CD4-positive, alpha-beta T cell treated with Interleukin-4 for 4 hours (primary cell): ENCODE measurements at regions not wholly inside any gene's neighbourhood (a gene's known extent, or its start where the extent isn't known, plus 50 kb on each side); places are given as distances from the start of the nearest gene placed in this dataset.
"Not testable (repeated sequence)": the region's sequence is repeated elsewhere in the genome, so short reads cannot be mapped to it uniquely, and the experiment has no call there.

Source experiments
- DNase-seq: peaks from one replicate; pipeline ENCODE4 v3.0.0-alpha.2; 2020

GRCh38 chr6:100322886-100323285 lies 141.8 kb downstream of the SIM1 start:
- DNase-seq, result no peak

- no peak for DNase-seq
Observed at GRCh38 chr6:100320686-100321085, 144.0 kb downstream of the SIM1 start.

- DNase-seq, result no peak
Observed at GRCh38 chr6:100317031-100317430, 147.7 kb downstream of the SIM1 start.

GRCh38 chr6:100314186-100314585 lies 150.5 kb downstream of the SIM1 start:
- DNase-seq, result no peak

- no peak for DNase-seq
Observed at GRCh38 chr6:100311707-100312251, 152.9 kb downstream of the SIM1 start.

- no peak for DNase-seq
Observed at GRCh38 chr6:100309174-100309573, 155.5 kb downstream of the SIM1 start.

- DNase-seq, result no peak
Observed at GRCh38 chr6:100307561-100307960, 157.2 kb downstream of the SIM1 start.

- DNase-seq, result no peak
Observed at GRCh38 chr6:100305209-100305869, 159.4 kb downstream of the SIM1 start.

- DNase-seq, result no peak
Observed at GRCh38 chr6:100304575-100304974, 160.1 kb downstream of the SIM1 start.

GRCh38 chr6:100301731-100302130 lies 163.0 kb downstream of the SIM1 start:
- no peak for DNase-seq

- DNase-seq, result no peak
Observed at GRCh38 chr6:100300221-100300736, 164.4 kb downstream of the SIM1 start.

GRCh38 chr6:100296810-100297544 lies 167.7 kb downstream of the SIM1 start:
- DNase-seq, result no peak

- not testable (repeated sequence) for DNase-seq
Observed at GRCh38 chr6:100295172-100295571, 169.5 kb downstream of the SIM1 start.

- no peak for DNase-seq
Observed at GRCh38 chr6:100289285-100289684, 175.4 kb downstream of the SIM1 start.

- no peak for DNase-seq
Observed at GRCh38 chr6:100288311-100288710, 176.4 kb downstream of the SIM1 start.

GRCh38 chr6:100283285-100283684 lies 181.4 kb downstream of the SIM1 start:
- no peak for DNase-seq

GRCh38 chr6:100281471-100281901 lies 183.2 kb downstream of the SIM1 start:
- no peak for DNase-seq

GRCh38 chr6:100276311-100277057 lies 188.2 kb downstream of the SIM1 start:
- no peak for DNase-seq

GRCh38 chr6:100274147-100274546 lies 190.6 kb downstream of the SIM1 start:
- DNase-seq, result no peak

GRCh38 chr6:100271625-100272024 lies 193.1 kb downstream of the SIM1 start:
- DNase-seq, result no peak

- DNase-seq, result no peak
Observed at GRCh38 chr6:100271202-100271601, 193.5 kb downstream of the SIM1 start.

- DNase-seq, result no peak
Observed at GRCh38 chr6:100269189-100269588, 195.5 kb downstream of the SIM1 start.

GRCh38 chr6:100268326-100268725 lies 196.4 kb downstream of the SIM1 start:
- DNase-seq, result no peak
